ENCODE measurements at regions not wholly inside any gene's neighbourhood (a gene's known extent, or its start where the extent isn't known, plus 50 kb on each side); places are given as distances from the start of the nearest gene placed in this dataset.
A peak's percentile ranks its signal among the peaks of the same experiment; 100 is the strongest.

- no peak overlapping the region for H3K4me3 ChIP-seq
- no peak for ATAC-seq (ENCODE audit: insufficient read depth, low FRiP score)
- 60 to 78% methylated on average over 3 of the region's 3 CpGs for WGBS, 2 donors
- peaks cover 0 to 22% (median 7%) of the 10 kb centered on the region in 5 donors for H3K4me1 ChIP-seq (ENCODE audit: control insufficient read depth in 5 of 5, insufficient read depth in 5 of 5, low read length in 5 of 5)
- no peaks in the 10 kb centered on the region for H3K36me3 ChIP-seq (ENCODE audit: control insufficient read depth in 4 of 4, insufficient read depth in 4 of 4, low read length in 4 of 4)
- TF ChIP-seq CTCF (IDR thresholded peaks at IDR 0.05; ENCODE audit: control extremely low read depth, extremely low read depth), result no peak
- no peak overlapping the region for H3K27ac ChIP-seq (ENCODE audit: low read depth in 1 of 2, low read length in 1 of 2)
- no peak for DNase-seq
- no peaks in the 10 kb centered on the region for H3K27me3 ChIP-seq (ENCODE audit: control insufficient read depth in 3 of 3, insufficient read depth in 3 of 3, low read length in 2 of 3)
- H3K9ac ChIP-seq (ENCODE audit: insufficient read depth in 1 of 2, low read length in 2 of 2), result no peak overlapping the region
- H3K9me3 ChIP-seq (ENCODE audit: control insufficient read depth in 4 of 4, insufficient read depth in 3 of 4, low read length in 3 of 4), result no peaks in the 10 kb centered on the region
Observed at GRCh38 chr1:55831759-55832158, 616.6 kb upstream of the USP24 start.

GRCh38 chr1:55828044-55828443 lies 612.9 kb upstream of the USP24 start:
- DNase-seq (peak in 1 of 3 donors; percentile 33), ATAC-seq (ENCODE audit: insufficient read depth, low FRiP score) (no peak)
- WGBS, 2 donors, result 70 to 85% methylated on average over 5 of the region's 5 CpGs
- Histone ChIP-seq H3K9ac (ENCODE audit: insufficient read depth in 1 of 2, low read length in 2 of 2) (no peak overlapping the region), H3K4me1 (ENCODE audit: control insufficient read depth in 5 of 5, insufficient read depth in 5 of 5, low read length in 5 of 5) (peaks cover 0 to 34% (median 4%) of the 10 kb centered on the region in 5 donors), H3K27me3 (ENCODE audit: control insufficient read depth in 3 of 3, insufficient read depth in 3 of 3, low read length in 2 of 3) (no peaks in the 10 kb centered on the region), H3K36me3 (ENCODE audit: control insufficient read depth in 4 of 4, insufficient read depth in 4 of 4, low read length in 4 of 4) (no peaks in the 10 kb centered on the region), H3K4me3 (no peak overlapping the region), H3K9me3 (ENCODE audit: control insufficient read depth in 4 of 4, insufficient read depth in 3 of 4, low read length in 3 of 4) (no peaks in the 10 kb centered on the region), H3K27ac (ENCODE audit: low read depth in 1 of 2, low read length in 1 of 2) (no peak overlapping the region)
- TF ChIP-seq CTCF (IDR thresholded peaks at IDR 0.05; ENCODE audit: control extremely low read depth, extremely low read depth), result no peak

- no peak for TF ChIP-seq CTCF (IDR thresholded peaks at IDR 0.05; ENCODE audit: control extremely low read depth, extremely low read depth)
- peaks cover 0 to 35% (median 4%) of the 10 kb centered on the region in 5 donors for H3K4me1 ChIP-seq (ENCODE audit: control insufficient read depth in 5 of 5, insufficient read depth in 5 of 5, low read length in 5 of 5)
- no peaks in the 10 kb centered on the region for H3K27me3 ChIP-seq (ENCODE audit: control insufficient read depth in 3 of 3, insufficient read depth in 3 of 3, low read length in 2 of 3)
- no peak overlapping the region for H3K9ac ChIP-seq (ENCODE audit: insufficient read depth in 1 of 2, low read length in 2 of 2)
- H3K36me3 ChIP-seq (ENCODE audit: control insufficient read depth in 4 of 4, insufficient read depth in 4 of 4, low read length in 4 of 4), result no peaks in the 10 kb centered on the region
- H3K27ac ChIP-seq (ENCODE audit: low read depth in 1 of 2, low read length in 1 of 2), result no peak overlapping the region
- ATAC-seq (ENCODE audit: insufficient read depth, low FRiP score), result peak; percentile 28
- WGBS, 2 donors, result 75 to 96% methylated on average over 4 of the region's 4 CpGs
- no peak overlapping the region for H3K4me3 ChIP-seq
- peak in 1 of 3 donors; percentile 19 for DNase-seq
- no peaks in the 10 kb centered on the region for H3K9me3 ChIP-seq (ENCODE audit: control insufficient read depth in 4 of 4, insufficient read depth in 3 of 4, low read length in 3 of 4)
Observed at GRCh38 chr1:55827350-55827749, 612.2 kb upstream of the USP24 start.

GRCh38 chr1:55826381-55827080 lies 611.4 kb upstream of the USP24 start:
- 37 to 61% methylated on average over 4 of the region's 4 CpGs for WGBS, 2 donors
- DNase-seq, result no peak
- TF ChIP-seq CTCF (IDR thresholded peaks at IDR 0.05; ENCODE audit: control extremely low read depth, extremely low read depth), result no peak

More at GRCh38 chr1:55826381-55827080, 611.4 kb upstream of the USP24 start:
- no peaks in the 10 kb centered on the region for H3K36me3 ChIP-seq (ENCODE audit: control insufficient read depth in 4 of 4, insufficient read depth in 4 of 4, low read length in 4 of 4)
- no peak for ATAC-seq (ENCODE audit: insufficient read depth, low FRiP score)
- no peaks in the 10 kb centered on the region for H3K27me3 ChIP-seq (ENCODE audit: control insufficient read depth in 3 of 3, insufficient read depth in 3 of 3, low read length in 2 of 3)
- H3K9me3 ChIP-seq (ENCODE audit: control insufficient read depth in 4 of 4, insufficient read depth in 3 of 4, low read length in 3 of 4), result no peaks in the 10 kb centered on the region
- H3K9ac ChIP-seq (ENCODE audit: insufficient read depth in 1 of 2, low read length in 2 of 2), result no peak overlapping the region
- H3K4me3 ChIP-seq, result no peak overlapping the region
- H3K4me1 ChIP-seq (ENCODE audit: control insufficient read depth in 5 of 5, insufficient read depth in 5 of 5, low read length in 5 of 5), result peaks cover 0 to 37% (median 4%) of the 10 kb centered on the region in 5 donors
- no peak overlapping the region for H3K27ac ChIP-seq (ENCODE audit: low read depth in 1 of 2, low read length in 1 of 2)
